PFSK-1 (cell line): ENCODE measurements at regions not wholly inside any gene's neighbourhood (a gene's known extent, or its start where the extent isn't known, plus 50 kb on each side); places are given as distances from the start of the nearest gene placed in this dataset.

Experiments
- POLR2AphosphoS5 ChIP-seq: IDR thresholded peaks from 2 replicates; pipeline ENCODE4 v1.6.1; 2012; ENCODE audit warnings: low read depth, mild to moderate bottlenecking, control low read depth, low read length, moderate library complexity
- SIN3A ChIP-seq: IDR thresholded peaks from 2 replicates; pipeline ENCODE4 v1.6.1; 2012; ENCODE audit warnings: mild to moderate bottlenecking, low read length, moderate library complexity, borderline replicate concordance; ENCODE audit not compliant: insufficient read depth
- TAF1 ChIP-seq: IDR thresholded peaks from 2 replicates; pipeline ENCODE4 v1.6.1; 2012; ENCODE audit warnings: low read length, control low read depth, borderline replicate concordance; ENCODE audit not compliant: insufficient read depth

DNA sequence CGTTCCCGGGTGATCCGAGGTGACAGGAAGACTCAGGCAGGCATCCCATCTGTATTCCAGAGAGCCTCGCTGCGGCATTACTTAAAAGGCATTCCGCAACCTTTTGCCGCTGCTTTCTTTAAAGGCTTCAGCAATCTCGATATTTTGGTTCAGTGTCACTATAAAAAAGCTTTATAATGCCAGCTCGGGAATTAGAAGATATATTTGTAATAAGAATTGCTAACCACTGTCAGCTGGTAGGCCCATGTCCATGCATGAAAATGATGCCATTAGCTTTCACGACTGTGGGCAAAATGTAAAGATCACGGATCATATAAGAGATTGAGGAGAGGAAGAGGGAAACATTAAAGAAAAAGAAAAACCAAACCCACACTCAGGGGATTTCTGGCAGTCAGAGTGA is 578.6 kb upstream of the CDH5 start:
- no peak for TF ChIP-seq POLR2AphosphoS5
- TF ChIP-seq TAF1: no peak
- no peak for TF ChIP-seq SIN3A
